WERI-Rb-1 (cell line): ENCODE measurements at regions not wholly inside any gene's neighbourhood (a gene's known extent, or its start where the extent isn't known, plus 50 kb on each side); places are given as distances from the start of the nearest gene placed in this dataset.

Experiments
- DNase-seq: peaks from one replicate; pipeline ENCODE4 v3.0.0-alpha.2; 2020
- H3K27ac ChIP-seq: fragments of 250-450 bp; sonication (Bioruptor Pico); 2 replicates; pipeline ENCODE4 v1.5.1; 2020; ENCODE audit warnings: mild to moderate bottlenecking, moderate library complexity
- H3K27me3 ChIP-seq: fragments of 250-450 bp; sonication (Bioruptor Pico); 2 replicates; pipeline ENCODE4 v1.5.1; 2021; ENCODE audit warnings: mild to moderate bottlenecking, low read depth, moderate library complexity; ENCODE audit not compliant: insufficient read depth, severe bottlenecking
- H3K36me3 ChIP-seq: fragments of 250-450 bp; sonication (Bioruptor Pico); 2 replicates; pipeline ENCODE4 v1.5.1; 2020; ENCODE audit warnings: mild to moderate bottlenecking, moderate library complexity
- H3K4me3 ChIP-seq: 2 replicates; pipeline ENCODE4 v1.5.1; 2011; ENCODE audit warnings: low read depth, mild to moderate bottlenecking, control low read depth, low read length
- H3K9me3 ChIP-seq: fragments of 250-450 bp; sonication (Bioruptor Pico); 2 replicates; pipeline ENCODE4 v1.5.1; 2021; ENCODE audit warnings: mild to moderate bottlenecking, moderate library complexity; ENCODE audit not compliant: severe bottlenecking
- CTCF ChIP-seq: IDR thresholded peaks from 2 replicates; pipeline ENCODE4 v1.5.1; 2011; ENCODE audit warnings: low read depth, mild to moderate bottlenecking, control low read depth, inconsistent platforms, low read length

GRCh38 chr7:131883196-131883595, 326.8 kb upstream of the PODXL start:
- Histone ChIP-seq H3K9me3 (peaks cover 6% of the 10 kb centered on the region), H3K36me3 (no peaks in the 10 kb centered on the region), H3K4me3 (no peak overlapping the region), H3K27ac (no peak overlapping the region), H3K27me3 (no peaks in the 10 kb centered on the region)
- no peak for DNase-seq
- no peak for TF ChIP-seq CTCF

- Histone ChIP-seq H3K36me3 (no peaks in the 10 kb centered on the region), H3K27ac (no peak overlapping the region), H3K9me3 (peaks cover 6% of the 10 kb centered on the region), H3K27me3 (no peaks in the 10 kb centered on the region), H3K4me3 (no peak overlapping the region)
- no peak for TF ChIP-seq CTCF
- DNase-seq: no peak
These were observed 325.9 kb upstream of the PODXL start for GRCh38 chr7:131882321-131882720.

GRCh38 chr7:131880078-131880477, 323.6 kb upstream of the PODXL start:
- no peaks in the 10 kb centered on the region for H3K36me3 ChIP-seq
- no peaks in the 10 kb centered on the region for H3K27me3 ChIP-seq
- no peaks in the 10 kb centered on the region for H3K9me3 ChIP-seq
- no peak overlapping the region for H3K27ac ChIP-seq
- H3K4me3 ChIP-seq: no peak overlapping the region
- DNase-seq: no peak
- TF ChIP-seq CTCF: no peak

- no peak for DNase-seq
- Histone ChIP-seq H3K9me3 (no peaks in the 10 kb centered on the region), H3K27me3 (no peaks in the 10 kb centered on the region), H3K36me3 (no peaks in the 10 kb centered on the region), H3K27ac (no peak overlapping the region), H3K4me3 (no peak overlapping the region)
- no peak for TF ChIP-seq CTCF
These were observed 323.0 kb upstream of the PODXL start for GRCh38 chr7:131879424-131879823.

- no peaks in the 10 kb centered on the region for H3K27me3 ChIP-seq
- no peaks in the 10 kb centered on the region for H3K9me3 ChIP-seq
- DNase-seq: no peak
- H3K4me3 ChIP-seq: no peak overlapping the region
- H3K27ac ChIP-seq: no peak overlapping the region
- no peak for TF ChIP-seq CTCF
- H3K36me3 ChIP-seq: no peaks in the 10 kb centered on the region
These were observed 322.3 kb upstream of the PODXL start for GRCh38 chr7:131878777-131879176.

- no peak overlapping the region for H3K27ac ChIP-seq
- H3K9me3 ChIP-seq: no peaks in the 10 kb centered on the region
- no peak for TF ChIP-seq CTCF
- no peak for DNase-seq
- no peak overlapping the region for H3K4me3 ChIP-seq
- H3K27me3 ChIP-seq: no peaks in the 10 kb centered on the region
- H3K36me3 ChIP-seq: no peaks in the 10 kb centered on the region
These were observed 317.2 kb upstream of the PODXL start for GRCh38 chr7:131873581-131873980.
